ENCODE measurements at regions not wholly inside any gene's neighbourhood (a gene's known extent, or its start where the extent isn't known, plus 50 kb on each side); places are given as distances from the start of the nearest gene placed in this dataset.

DNA sequence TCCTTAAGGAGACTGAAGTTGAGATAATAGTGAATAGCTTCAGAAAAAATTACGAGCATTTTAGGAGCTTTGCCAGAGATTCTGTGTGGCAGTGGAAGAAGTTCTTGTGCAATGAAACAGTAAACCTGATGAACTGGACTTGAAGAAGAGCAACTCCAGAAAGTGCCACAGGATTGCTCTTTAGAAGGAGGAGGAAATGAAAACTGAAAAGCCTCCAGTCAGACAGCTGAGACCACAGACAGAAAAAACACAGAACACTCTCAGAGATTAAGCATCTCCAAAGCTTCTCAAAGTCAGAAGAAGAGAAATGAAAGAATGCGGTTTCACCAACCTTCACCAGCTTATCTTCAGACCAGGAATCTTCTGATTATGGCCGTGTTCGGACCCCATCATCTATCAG is 329.7 kb upstream of the CNTNAP5 start:
- TF ChIP-seq CTCF (IDR thresholded peaks at IDR 0.05) = no peak
- TF ChIP-seq ZNF138 (CRISPR knock-in tag; conservative IDR thresholded peaks at IDR 0.05) = no peak
- no peak for TF ChIP-seq SP1 (CRISPR knock-in tag; conservative IDR thresholded peaks at IDR 0.05)
- no peak for TF ChIP-seq NFYB (CRISPR knock-in tag; conservative IDR thresholded peaks at IDR 0.05; ENCODE audit: low read depth)
- no peak for TF ChIP-seq FOXK1 (CRISPR knock-in tag; IDR thresholded peaks at IDR 0.05)
- no peak for TF ChIP-seq ATF2 (CRISPR knock-in tag; IDR thresholded peaks at IDR 0.05; ENCODE audit: borderline replicate concordance, low read depth)
- no peak for TF ChIP-seq E2F5 (CRISPR knock-in tag; IDR thresholded peaks at IDR 0.05)
- no peak for TF ChIP-seq IRF2 (CRISPR knock-in tag; IDR thresholded peaks at IDR 0.05; ENCODE audit: borderline replicate concordance, low read depth)
- TF ChIP-seq FOXP1 (CRISPR knock-in tag; IDR thresholded peaks at IDR 0.05; ENCODE audit: borderline replicate concordance) = no peak

Measured in WTC11 (cell line).